ENCODE measurements at regions not wholly inside any gene's neighbourhood (a gene's known extent, or its start where the extent isn't known, plus 50 kb on each side); places are given as distances from the start of the nearest gene placed in this dataset.
"Not testable (repeated sequence)": the region's sequence is repeated elsewhere in the genome, so short reads cannot be mapped to it uniquely, and the experiment has no call there.

- no peak for DNase-seq (ENCODE audit: low spot score)
These were observed 180.7 kb upstream of the TLE4 start for GRCh38 chr9:79390781-79391770.

GRCh38 chr9:79395228-79395627 lies 176.5 kb upstream of the TLE4 start:
- DNase-seq (ENCODE audit: low spot score), result no peak

- DNase-seq (ENCODE audit: low spot score), result no peak
These were observed 176.0 kb upstream of the TLE4 start for GRCh38 chr9:79395755-79396154.

GRCh38 chr9:79396168-79396567 lies 175.6 kb upstream of the TLE4 start:
- no peak for DNase-seq (ENCODE audit: low spot score)

DNA sequence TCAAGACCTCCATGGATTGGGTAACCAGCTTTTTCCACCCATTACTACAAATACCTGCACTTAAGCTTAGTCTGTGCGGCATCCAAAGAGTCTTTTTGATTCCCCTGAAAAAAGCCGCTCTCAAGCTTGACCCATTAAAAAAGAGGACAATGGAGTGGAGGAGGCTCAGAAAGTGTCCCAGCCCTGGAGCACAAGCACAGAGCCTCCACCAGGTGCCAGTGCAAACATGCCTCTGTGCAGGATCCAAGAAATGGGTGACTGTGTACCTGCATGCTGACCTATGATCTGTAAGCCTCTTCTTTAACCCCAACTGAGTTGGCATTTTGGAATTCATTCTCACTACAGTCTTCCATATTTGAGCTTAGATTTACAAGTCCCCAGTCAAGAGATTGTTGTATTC lies 168.3 kb upstream of the TLE4 start:
- DNase-seq (ENCODE audit: low spot score), result no peak

- peak; percentile 5 for DNase-seq (ENCODE audit: low spot score)
These were observed 163.6 kb upstream of the TLE4 start for GRCh38 chr9:79408200-79408599.

GRCh38 chr9:79408617-79409016 lies 163.1 kb upstream of the TLE4 start:
- no peak for DNase-seq (ENCODE audit: low spot score)

GRCh38 chr9:79409182-79409823 lies 162.5 kb upstream of the TLE4 start:
- DNase-seq (ENCODE audit: low spot score), result no peak

DNA sequence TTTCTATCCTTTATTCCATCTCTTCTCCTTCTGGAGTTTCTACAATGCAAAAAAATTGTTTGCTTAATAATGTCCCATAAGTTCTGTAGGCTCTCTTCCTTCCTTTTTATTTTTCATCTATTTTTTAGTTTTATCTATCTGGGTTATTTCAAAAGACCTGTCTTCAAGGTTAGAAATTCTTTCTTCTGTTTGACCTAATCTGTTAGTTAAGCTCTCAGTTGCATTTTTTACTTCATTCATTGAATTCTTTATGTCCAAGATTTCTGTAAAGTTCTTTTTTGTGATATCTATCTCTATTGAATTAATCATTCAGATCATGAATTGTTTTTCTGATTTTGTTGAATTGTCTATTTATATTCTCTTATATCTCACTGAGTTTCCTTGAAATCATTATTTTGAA lies 145.9 kb upstream of the TLE4 start:
- no peak for DNase-seq (ENCODE audit: low spot score)

- no peak for DNase-seq (ENCODE audit: low spot score)
These were observed 143.3 kb upstream of the TLE4 start for GRCh38 chr9:79428422-79428821.

GRCh38 chr9:79430619-79431018 lies 141.1 kb upstream of the TLE4 start:
- DNase-seq (ENCODE audit: low spot score), result no peak

DNA sequence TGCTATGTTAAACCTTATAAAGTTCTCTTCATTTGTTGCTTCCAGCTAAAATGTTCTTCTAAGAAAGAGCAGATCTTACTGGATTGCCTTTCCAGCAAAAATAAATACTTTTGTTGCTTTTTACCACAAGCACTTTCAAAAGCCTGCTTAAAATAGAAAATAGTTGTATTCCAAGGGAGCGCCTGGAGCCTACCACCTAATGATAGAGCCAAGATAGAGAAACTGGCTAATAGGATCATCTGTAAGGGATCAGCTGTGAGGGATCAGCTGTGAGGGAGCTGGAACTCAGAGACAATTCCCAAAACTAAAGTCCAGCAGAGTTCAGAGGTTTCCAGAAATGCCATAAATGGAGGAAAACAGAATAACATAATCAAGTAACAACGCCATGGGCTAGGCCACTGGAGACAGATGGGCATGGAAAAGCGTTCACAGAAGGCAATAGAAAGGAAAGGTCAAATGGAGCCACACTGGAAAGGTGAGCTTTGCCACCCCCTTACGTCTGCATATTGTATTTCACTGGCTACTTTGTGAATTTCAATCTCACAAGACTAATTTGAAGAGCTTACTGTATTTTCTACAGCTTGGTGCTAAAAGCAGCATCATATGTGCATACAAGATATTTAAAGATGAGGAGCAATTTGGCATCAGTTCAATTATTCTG lies 140.6 kb upstream of the TLE4 start:
- DNase-seq (ENCODE audit: low spot score), result no peak

GRCh38 chr9:79432485-79432884 lies 139.3 kb upstream of the TLE4 start:
- DNase-seq (ENCODE audit: low spot score), result peak; percentile 32

DNA sequence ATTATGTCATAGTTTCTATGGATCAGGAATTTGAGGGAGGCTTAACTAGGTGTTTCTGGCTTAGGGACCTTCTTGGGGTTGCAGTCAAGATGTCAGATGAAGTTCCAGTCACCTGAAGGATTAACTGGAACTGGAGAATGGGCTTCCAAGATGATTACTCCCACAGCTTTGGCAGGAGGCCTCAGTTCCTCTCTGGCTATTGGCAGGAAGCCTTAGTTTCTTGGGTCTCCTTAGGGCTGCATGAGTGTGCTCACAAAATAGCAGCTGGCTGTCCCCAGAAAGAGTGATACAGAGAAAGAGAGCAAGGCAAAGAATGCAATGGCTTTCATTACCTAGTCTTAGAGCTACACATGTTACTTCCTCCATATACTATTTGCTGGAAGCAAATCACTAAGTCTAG lies 138.1 kb upstream of the TLE4 start:
- DNase-seq (ENCODE audit: low spot score), result no peak

DNA sequence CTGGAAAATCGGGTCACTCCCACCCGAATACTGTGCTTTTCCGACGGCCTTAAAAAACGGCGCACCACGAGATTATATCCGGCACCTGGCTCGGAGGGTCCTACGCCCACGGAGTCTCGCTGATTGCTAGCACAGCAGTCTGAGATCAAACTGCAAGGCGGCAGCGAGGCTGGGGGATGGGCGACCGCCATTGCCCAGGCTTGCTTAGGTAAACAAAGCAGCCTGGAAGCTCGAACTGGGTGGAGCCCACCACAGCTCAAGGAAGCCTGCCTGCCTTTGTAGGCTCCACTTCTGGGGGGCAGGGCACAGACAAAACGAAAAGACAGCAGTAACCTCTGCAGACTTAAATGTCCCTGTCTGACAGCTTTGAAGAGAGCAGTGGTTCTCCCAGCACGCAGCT lies 132.5 kb upstream of the TLE4 start:
- not testable (repeated sequence) for DNase-seq (ENCODE audit: low spot score)

DNA sequence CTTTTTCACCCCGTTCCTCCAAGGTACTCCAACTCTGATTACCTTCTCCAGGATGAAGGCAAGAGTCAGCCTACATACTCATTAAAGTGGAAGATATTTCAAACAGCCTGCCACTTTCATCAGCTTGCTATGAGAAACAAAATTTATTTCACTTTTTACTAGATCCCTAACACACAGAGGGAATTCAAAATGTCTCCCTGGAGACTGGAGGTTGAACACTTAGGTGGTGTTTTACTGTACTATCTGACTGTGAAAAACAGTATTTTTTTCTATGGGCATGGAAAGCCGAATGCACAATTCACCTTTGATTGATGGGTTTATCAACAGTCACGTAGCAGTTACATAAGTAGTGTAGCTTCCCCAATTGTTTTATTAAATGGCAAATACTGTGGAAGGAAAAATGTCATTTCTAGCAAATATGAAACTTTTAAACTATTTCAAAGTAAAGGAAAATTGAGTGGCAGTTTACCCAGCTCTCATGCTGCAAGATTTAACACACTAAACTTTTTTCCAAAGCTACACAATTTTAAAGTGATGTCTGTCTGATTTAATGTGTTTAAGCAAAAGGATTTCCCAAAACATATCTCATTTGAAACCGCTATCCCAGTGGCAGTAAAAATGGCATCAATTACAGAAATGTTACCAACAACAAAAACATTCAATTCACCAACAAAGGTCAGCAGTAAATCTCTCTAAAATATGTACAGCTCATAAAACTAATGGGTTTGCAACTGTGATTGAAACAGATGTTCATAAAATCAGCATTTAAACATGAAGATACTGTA lies 125.0 kb upstream of the TLE4 start:
- no peak for DNase-seq (ENCODE audit: low spot score)

GRCh38 chr9:79447308-79447605 lies 124.5 kb upstream of the TLE4 start:
- DNase-seq (ENCODE audit: low spot score), result no peak

DNA sequence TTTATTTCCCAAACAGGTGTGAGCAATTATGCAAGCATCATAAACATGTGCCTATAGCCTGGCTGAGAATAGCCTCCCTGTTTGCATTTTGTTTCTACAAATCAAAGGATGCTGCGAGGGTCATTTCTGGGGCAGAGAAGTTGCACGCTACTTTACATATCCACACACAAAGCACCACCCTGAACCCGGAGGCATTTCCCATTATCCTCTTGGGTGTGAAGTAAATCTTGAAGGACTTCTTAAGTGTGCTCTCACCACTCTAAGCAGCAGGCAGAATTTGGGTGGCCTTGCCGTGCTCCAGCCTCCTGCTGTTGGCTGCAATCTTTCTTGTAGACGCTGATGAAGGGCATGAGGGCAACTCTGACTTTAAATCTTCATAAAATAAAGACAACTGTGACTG lies 124.0 kb upstream of the TLE4 start:
- no peak for DNase-seq (ENCODE audit: low spot score)

- DNase-seq (ENCODE audit: low spot score), result no peak
These were observed 119.5 kb upstream of the TLE4 start for GRCh38 chr9:79452265-79452664.

- no peak for DNase-seq (ENCODE audit: low spot score)
These were observed 110.1 kb upstream of the TLE4 start for GRCh38 chr9:79461712-79462111.

GRCh38 chr9:79465156-79465555 lies 106.6 kb upstream of the TLE4 start:
- DNase-seq (ENCODE audit: low spot score), result no peak

DNA sequence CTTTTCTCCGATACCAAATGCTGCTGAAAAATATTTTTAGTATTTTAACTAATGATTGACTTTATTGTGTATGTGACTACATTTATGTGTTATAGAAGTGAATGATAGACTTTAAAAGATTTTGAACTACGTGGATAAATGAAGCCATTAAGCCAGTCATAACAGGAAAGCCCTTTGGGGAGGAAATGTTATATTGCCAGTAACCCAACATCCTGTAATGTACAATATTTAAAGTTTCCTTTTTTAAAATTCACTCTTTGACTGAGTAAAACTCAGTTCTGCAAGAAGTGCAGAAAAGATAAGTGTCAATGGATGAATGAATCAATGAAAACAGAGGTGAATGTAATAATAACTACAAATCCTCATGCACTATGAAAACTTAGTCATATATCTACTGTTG lies 102.6 kb upstream of the TLE4 start:
- no peak for DNase-seq (ENCODE audit: low spot score)
